Kasumi-1 (cell line): ENCODE measurements at regions not wholly inside any gene's neighbourhood (a gene's known extent, or its start where the extent isn't known, plus 50 kb on each side); places are given as distances from the start of the nearest gene placed in this dataset.

ENCODE experiments used
- DNase-seq, 2 experiments: peaks; one replicate each; lab custom pipeline; 2025; lab: John Stamatoyannopoulos, UW

GRCh38 chr16:73584157-73584556, 536.2 kb upstream of the ZFHX3 start:
- DNase-seq, result no peak

GRCh38 chr16:73572135-73572828, 524.4 kb upstream of the ZFHX3 start:
- no peak for DNase-seq

GRCh38 chr16:73569266-73569980, 521.5 kb upstream of the ZFHX3 start:
- DNase-seq, result no peak

GRCh38 chr16:73568769-73569168, 520.8 kb upstream of the ZFHX3 start:
- DNase-seq, result no peak

- no peak for DNase-seq
Observed at GRCh38 chr16:73565925-73566324, 518.0 kb upstream of the ZFHX3 start.

- DNase-seq, result peak in 1 of 2 experiments; percentile 0
Observed at GRCh38 chr16:73565263-73565662, 517.3 kb upstream of the ZFHX3 start.

- no peak for DNase-seq
Observed at GRCh38 chr16:73563709-73564108, 515.8 kb upstream of the ZFHX3 start.

- no peak for DNase-seq
Observed at GRCh38 chr16:73560497-73560896, 512.6 kb upstream of the ZFHX3 start.

GRCh38 chr16:73558219-73558618, 510.3 kb upstream of the ZFHX3 start:
- no peak for DNase-seq

GRCh38 chr16:73553941-73554660, 506.2 kb upstream of the ZFHX3 start:
- no peak for DNase-seq

- no peak for DNase-seq
Observed at GRCh38 chr16:73549984-73550631, 502.2 kb upstream of the ZFHX3 start.

- no peak for DNase-seq
Observed at GRCh38 chr16:73547552-73548403, 499.9 kb upstream of the ZFHX3 start.

- DNase-seq, result no peak
Observed at GRCh38 chr16:73546341-73546845, 498.5 kb upstream of the ZFHX3 start.

GRCh38 chr16:73545755-73546154, 497.8 kb upstream of the ZFHX3 start:
- no peak for DNase-seq

GRCh38 chr16:73545290-73545689, 497.4 kb upstream of the ZFHX3 start:
- DNase-seq, result no peak

- no peak for DNase-seq
Observed at GRCh38 chr16:73544826-73545225, 496.9 kb upstream of the ZFHX3 start.

GRCh38 chr16:73543970-73544599, 496.2 kb upstream of the ZFHX3 start:
- DNase-seq, result no peak

GRCh38 chr16:73543331-73543969, 495.5 kb upstream of the ZFHX3 start:
- no peak for DNase-seq

GRCh38 chr16:73542885-73543284, 495.0 kb upstream of the ZFHX3 start:
- no peak for DNase-seq

GRCh38 chr16:73537921-73538320, 490.0 kb upstream of the ZFHX3 start:
- DNase-seq, result no peak
